ENCODE measurements at regions not wholly inside any gene's neighbourhood (a gene's known extent, or its start where the extent isn't known, plus 50 kb on each side); places are given as distances from the start of the nearest gene placed in this dataset.

GRCh38 chr2:217336694-217337093 is 476.8 kb upstream of the TNP1 start:
- no peak for TF ChIP-seq POLR2A (IDR thresholded peaks at IDR 0.05)
- TF ChIP-seq, protein P1, sequence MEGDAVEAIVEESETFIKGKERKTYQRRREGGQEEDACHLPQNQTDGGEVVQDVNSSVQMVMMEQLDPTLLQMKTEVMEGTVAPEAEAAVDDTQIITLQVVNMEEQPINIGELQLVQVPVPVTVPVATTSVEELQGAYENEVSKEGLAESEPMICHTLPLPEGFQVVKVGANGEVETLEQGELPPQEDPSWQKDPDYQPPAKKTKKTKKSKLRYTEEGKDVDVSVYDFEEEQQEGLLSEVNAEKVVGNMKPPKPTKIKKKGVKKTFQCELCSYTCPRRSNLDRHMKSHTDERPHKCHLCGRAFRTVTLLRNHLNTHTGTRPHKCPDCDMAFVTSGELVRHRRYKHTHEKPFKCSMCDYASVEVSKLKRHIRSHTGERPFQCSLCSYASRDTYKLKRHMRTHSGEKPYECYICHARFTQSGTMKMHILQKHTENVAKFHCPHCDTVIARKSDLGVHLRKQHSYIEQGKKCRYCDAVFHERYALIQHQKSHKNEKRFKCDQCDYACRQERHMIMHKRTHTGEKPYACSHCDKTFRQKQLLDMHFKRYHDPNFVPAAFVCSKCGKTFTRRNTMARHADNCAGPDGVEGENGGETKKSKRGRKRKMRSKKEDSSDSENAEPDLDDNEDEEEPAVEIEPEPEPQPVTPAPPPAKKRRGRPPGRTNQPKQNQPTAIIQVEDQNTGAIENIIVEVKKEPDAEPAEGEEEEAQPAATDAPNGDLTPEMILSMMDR (IDR thresholded peaks at IDR 0.05) = no peak

Measured in uterus (tissue), 2 donors.